Endothelial cell of umbilical vein (primary cell): ENCODE measurements at regions not wholly inside any gene's neighbourhood (a gene's known extent, or its start where the extent isn't known, plus 50 kb on each side); places are given as distances from the start of the nearest gene placed in this dataset.

ENCODE experiments used
- FOS ChIP-seq: IDR thresholded peaks from 2 replicates; pipeline ENCODE4 v1.6.1; 2011; ENCODE audit warnings: mild to moderate bottlenecking, low read length, moderate library complexity, borderline replicate concordance; ENCODE audit not compliant: insufficient read depth
- POLR2AphosphoS5 ChIP-seq: IDR thresholded peaks from 2 replicates; pipeline ENCODE4 v1.6.1; 2012; ENCODE audit warnings: low read depth, mild to moderate bottlenecking, control low read depth, low read length, moderate library complexity; ENCODE audit not compliant: insufficient read depth
- TF ChIP-seq, protein P1 (sequence below), 2 donors: IDR thresholded peaks; 1 replicate in 1 of 2; 2 replicates in 1 of 2; pipeline ENCODE4 v1.5.1; 2011; ENCODE audit warnings: low read length in 2 of 2, mild to moderate bottlenecking in 2 of 2, moderate library complexity in 2 of 2, control low read depth in 1 of 2, inconsistent platforms in 1 of 2, low read depth in 1 of 2; ENCODE audit not compliant: insufficient read depth in 1 of 2; ENCODE audit errors: extremely low read depth in 1 of 2
- TF ChIP-seq, protein P2 (sequence below): IDR thresholded peaks from 2 replicates; pipeline ENCODE4 v1.6.1; 2011; ENCODE audit not compliant: insufficient read depth, insufficient read length

- TF ChIP-seq, protein P1, sequence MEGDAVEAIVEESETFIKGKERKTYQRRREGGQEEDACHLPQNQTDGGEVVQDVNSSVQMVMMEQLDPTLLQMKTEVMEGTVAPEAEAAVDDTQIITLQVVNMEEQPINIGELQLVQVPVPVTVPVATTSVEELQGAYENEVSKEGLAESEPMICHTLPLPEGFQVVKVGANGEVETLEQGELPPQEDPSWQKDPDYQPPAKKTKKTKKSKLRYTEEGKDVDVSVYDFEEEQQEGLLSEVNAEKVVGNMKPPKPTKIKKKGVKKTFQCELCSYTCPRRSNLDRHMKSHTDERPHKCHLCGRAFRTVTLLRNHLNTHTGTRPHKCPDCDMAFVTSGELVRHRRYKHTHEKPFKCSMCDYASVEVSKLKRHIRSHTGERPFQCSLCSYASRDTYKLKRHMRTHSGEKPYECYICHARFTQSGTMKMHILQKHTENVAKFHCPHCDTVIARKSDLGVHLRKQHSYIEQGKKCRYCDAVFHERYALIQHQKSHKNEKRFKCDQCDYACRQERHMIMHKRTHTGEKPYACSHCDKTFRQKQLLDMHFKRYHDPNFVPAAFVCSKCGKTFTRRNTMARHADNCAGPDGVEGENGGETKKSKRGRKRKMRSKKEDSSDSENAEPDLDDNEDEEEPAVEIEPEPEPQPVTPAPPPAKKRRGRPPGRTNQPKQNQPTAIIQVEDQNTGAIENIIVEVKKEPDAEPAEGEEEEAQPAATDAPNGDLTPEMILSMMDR (IDR thresholded peaks at IDR 0.05; ENCODE audit: extremely low read depth in 1 of 2, insufficient read depth in 1 of 2, low read depth in 1 of 2, low read length in 2 of 2): no peak
- TF ChIP-seq, protein P2, sequence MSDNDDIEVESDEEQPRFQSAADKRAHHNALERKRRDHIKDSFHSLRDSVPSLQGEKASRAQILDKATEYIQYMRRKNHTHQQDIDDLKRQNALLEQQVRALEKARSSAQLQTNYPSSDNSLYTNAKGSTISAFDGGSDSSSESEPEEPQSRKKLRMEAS: no peak
- no peak for TF ChIP-seq POLR2AphosphoS5
- no peak for TF ChIP-seq FOS
Measured at GRCh38 chr10:33416691-33417090, 82.2 kb upstream of the NRP1 start.
